HG03064 (cell line): ENCODE measurements at regions not wholly inside any gene's neighbourhood (a gene's known extent, or its start where the extent isn't known, plus 50 kb on each side); places are given as distances from the start of the nearest gene placed in this dataset.

Experiments used
- ATAC-seq: cut with Tn5 transposase; IDR thresholded peaks from one replicate; pipeline ENCODE4 v1.9.1; 2021; ENCODE audit warnings: low read depth; ENCODE audit not compliant: unreplicated experiment

- ATAC-seq: peak; percentile 12
Observed at GRCh38 chr6:71395731-71396409, 107.3 kb downstream of the OGFRL1 start.

- ATAC-seq: peak; percentile 94
Observed at GRCh38 chr6:71396410-71396801, 107.8 kb downstream of the OGFRL1 start.

- ATAC-seq: no peak
Observed at GRCh38 chr6:71399279-71399678, 110.7 kb downstream of the OGFRL1 start.

- ATAC-seq: no peak
Observed at GRCh38 chr6:71400852-71401251, 112.2 kb downstream of the OGFRL1 start.

- ATAC-seq: no peak
Observed at GRCh38 chr6:71402096-71402495, 113.5 kb downstream of the OGFRL1 start.

GRCh38 chr6:71403422-71404134 lies 115.0 kb downstream of the OGFRL1 start:
- no peak for ATAC-seq

- no peak for ATAC-seq
Observed at GRCh38 chr6:71404145-71404966, 115.7 kb downstream of the OGFRL1 start.

- ATAC-seq: no peak
Observed at GRCh38 chr6:71404967-71405278, 116.3 kb downstream of the OGFRL1 start.

- no peak for ATAC-seq
Observed at GRCh38 chr6:71405416-71405815, 116.8 kb downstream of the OGFRL1 start.

GRCh38 chr6:71406865-71407860 lies 118.6 kb downstream of the OGFRL1 start:
- ATAC-seq: no peak

- ATAC-seq: no peak
Observed at GRCh38 chr6:71408787-71409723, 120.4 kb downstream of the OGFRL1 start.

GRCh38 chr6:71410164-71410566 lies 121.6 kb downstream of the OGFRL1 start:
- no peak for ATAC-seq

- no peak for ATAC-seq
Observed at GRCh38 chr6:71410681-71411080, 122.1 kb downstream of the OGFRL1 start.

- no peak for ATAC-seq
Observed at GRCh38 chr6:71411882-71412281, 123.3 kb downstream of the OGFRL1 start.

GRCh38 chr6:71412559-71413140 lies 124.0 kb downstream of the OGFRL1 start:
- no peak for ATAC-seq

GRCh38 chr6:71414486-71414885 lies 125.9 kb downstream of the OGFRL1 start:
- no peak for ATAC-seq

- no peak for ATAC-seq
Observed at GRCh38 chr6:71419217-71420094, 130.8 kb downstream of the OGFRL1 start.

GRCh38 chr6:71420095-71420692 lies 131.6 kb downstream of the OGFRL1 start:
- peak; percentile 48 for ATAC-seq
